Skeletal muscle tissue (tissue), 3 donors: ENCODE measurements at regions not wholly inside any gene's neighbourhood (a gene's known extent, or its start where the extent isn't known, plus 50 kb on each side); places are given as distances from the start of the nearest gene placed in this dataset.

ENCODE experiments used
- H3K27ac ChIP-seq: one replicate; pipeline ENCODE4 v1.7.0; 2013; ENCODE audit warnings: mild to moderate bottlenecking, low read depth, low read length, inconsistent platforms
- H3K27me3 ChIP-seq, 3 donors: one replicate each; pipeline ENCODE4 v1.7.0; 2013; ENCODE audit warnings: low read length in 3 of 3; ENCODE audit not compliant: control insufficient read depth in 3 of 3, insufficient read depth in 3 of 3
- H3K36me3 ChIP-seq, 3 donors: one replicate each; pipeline ENCODE4 v1.7.0; 2013; ENCODE audit warnings: low read length in 3 of 3; ENCODE audit not compliant: control insufficient read depth in 3 of 3, insufficient read depth in 3 of 3
- H3K4me1 ChIP-seq, 3 donors: one replicate each; pipeline ENCODE4 v1.7.0; 2013; ENCODE audit warnings: low read length in 3 of 3, mild to moderate bottlenecking in 3 of 3; ENCODE audit not compliant: control insufficient read depth in 3 of 3, insufficient read depth in 3 of 3
- H3K4me3 ChIP-seq, 3 donors: one replicate each; pipeline ENCODE4 v1.7.0; 2013; ENCODE audit warnings: low read length in 3 of 3
- H3K9ac ChIP-seq, 3 donors: one replicate each; pipeline ENCODE4 v1.7.0; 2013; ENCODE audit warnings: low read length in 3 of 3, mild to moderate bottlenecking in 3 of 3, moderate library complexity in 2 of 3, low read depth in 1 of 3
- H3K9me3 ChIP-seq, 3 donors: one replicate each; pipeline ENCODE4 v1.7.0; 2013; ENCODE audit warnings: low read length in 3 of 3; ENCODE audit not compliant: control insufficient read depth in 3 of 3
- donor health status: Osteomylitis.

- H3K27me3 ChIP-seq, result no peaks in the 10 kb centered on the region
- peaks cover 0 to 7% (median 5%) of the 10 kb centered on the region in 3 donors for H3K4me1 ChIP-seq
- no peaks in the 10 kb centered on the region for H3K9me3 ChIP-seq
- peaks cover 17 to 50% (median 42%) of the 10 kb centered on the region in 3 donors for H3K36me3 ChIP-seq
- no peak overlapping the region for H3K27ac ChIP-seq
- no peak overlapping the region for H3K9ac ChIP-seq
- no peak overlapping the region for H3K4me3 ChIP-seq
Measured at GRCh38 chr15:62803856-62804400, 238.6 kb upstream of the TPM1 start.

- Histone ChIP-seq H3K4me3 (no peak overlapping the region), H3K4me1 (no peaks in the 10 kb centered on the region), H3K36me3 (peaks cover 25 to 54% (median 47%) of the 10 kb centered on the region in 3 donors), H3K9me3 (no peaks in the 10 kb centered on the region), H3K9ac (no peak overlapping the region), H3K27ac (no peak overlapping the region), H3K27me3 (no peaks in the 10 kb centered on the region)
Measured at GRCh38 chr15:62805502-62805901, 237.0 kb upstream of the TPM1 start.

DNA sequence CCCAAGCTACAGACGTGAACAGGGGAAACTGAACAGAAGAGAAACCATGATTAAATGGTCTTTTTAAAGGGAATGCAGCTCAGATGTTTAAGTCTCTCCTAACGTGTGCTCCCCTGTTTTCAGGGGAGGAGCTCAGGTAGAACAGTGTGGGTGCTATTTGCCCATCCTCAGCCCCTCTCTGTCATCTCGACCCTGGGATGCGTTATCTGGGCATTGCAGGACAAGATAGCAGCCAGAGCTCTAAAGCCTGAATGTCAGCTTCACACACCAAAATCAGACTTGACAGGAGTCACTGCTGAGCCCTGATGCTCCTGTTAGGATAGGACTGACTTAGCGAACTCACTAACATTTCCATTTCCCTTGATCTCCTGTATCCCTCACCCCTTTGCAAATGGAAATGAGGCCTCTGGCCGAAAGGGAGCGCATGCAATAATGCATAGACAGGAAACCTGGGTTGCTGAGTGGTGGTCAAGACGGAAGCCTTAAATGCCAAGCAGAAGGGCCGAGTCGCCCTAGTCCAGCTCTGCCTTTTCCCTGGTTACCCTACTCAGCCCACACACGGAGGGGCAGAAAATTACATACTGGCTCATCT, 234.9 kb upstream of the TPM1 start:
- Histone ChIP-seq H3K36me3 (peaks cover 27 to 57% (median 41%) of the 10 kb centered on the region in 3 donors), H3K9ac (no peak overlapping the region), H3K4me1 (no peaks in the 10 kb centered on the region), H3K27me3 (no peaks in the 10 kb centered on the region), H3K9me3 (no peaks in the 10 kb centered on the region), H3K27ac (no peak overlapping the region), H3K4me3 (no peak overlapping the region)

- peaks cover 27 to 54% (median 41%) of the 10 kb centered on the region in 3 donors for H3K36me3 ChIP-seq
Measured at GRCh38 chr15:62809115-62809967, 233.2 kb upstream of the TPM1 start.

DNA sequence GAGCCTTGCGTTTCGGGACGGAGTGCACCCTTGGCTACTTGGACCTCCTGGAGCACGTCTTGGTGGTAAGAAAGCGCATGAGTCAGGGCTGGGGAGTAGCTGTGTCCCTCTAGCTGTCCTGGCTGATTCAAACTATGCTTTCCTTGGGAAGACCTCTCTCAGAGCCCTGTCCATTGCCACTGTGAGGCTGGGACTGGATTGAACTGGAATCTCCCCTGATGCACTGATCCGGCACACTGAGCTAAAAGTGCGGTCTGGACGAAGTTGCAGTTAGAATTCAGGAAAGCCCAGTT, 232.6 kb upstream of the TPM1 start:
- Histone ChIP-seq H3K9ac (no peak overlapping the region), H3K36me3 (peaks cover 25 to 49% (median 41%) of the 10 kb centered on the region in 3 donors), H3K4me3 (no peak overlapping the region), H3K27ac (no peak overlapping the region), H3K27me3 (no peaks in the 10 kb centered on the region), H3K4me1 (no peaks in the 10 kb centered on the region), H3K9me3 (no peaks in the 10 kb centered on the region)

More at GRCh38 chr15:62809115-62809967, 233.2 kb upstream of the TPM1 start:
- Histone ChIP-seq H3K9me3 (no peaks in the 10 kb centered on the region), H3K4me3 (no peak overlapping the region), H3K9ac (no peak overlapping the region), H3K27ac (no peak overlapping the region), H3K27me3 (no peaks in the 10 kb centered on the region), H3K4me1 (no peaks in the 10 kb centered on the region)

DNA sequence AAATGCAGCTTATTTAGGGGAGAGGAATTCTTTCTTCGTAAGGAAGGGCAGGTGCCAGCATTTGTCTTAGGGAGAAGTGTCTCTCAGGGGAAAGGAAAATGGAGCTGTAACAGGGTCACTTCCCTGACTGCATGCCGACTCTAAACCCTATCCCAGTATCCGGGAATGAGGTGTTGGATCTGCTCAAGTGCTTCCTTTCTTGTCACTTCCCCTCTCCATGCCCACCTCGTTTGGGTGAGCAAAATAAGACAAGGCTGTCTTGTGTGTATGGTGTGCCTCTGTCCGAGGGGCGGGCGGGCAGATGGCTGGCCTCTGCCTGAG, 230.1 kb upstream of the TPM1 start:
- H3K27me3 ChIP-seq, result no peaks in the 10 kb centered on the region
- H3K27ac ChIP-seq, result no peak overlapping the region
- no peaks in the 10 kb centered on the region for H3K9me3 ChIP-seq
- H3K4me3 ChIP-seq, result no peak overlapping the region
- H3K4me1 ChIP-seq, result peaks cover 5 to 13% (median 10%) of the 10 kb centered on the region in 3 donors
- no peak overlapping the region for H3K9ac ChIP-seq
- peaks cover 12 to 26% (median 20%) of the 10 kb centered on the region in 3 donors for H3K36me3 ChIP-seq

DNA sequence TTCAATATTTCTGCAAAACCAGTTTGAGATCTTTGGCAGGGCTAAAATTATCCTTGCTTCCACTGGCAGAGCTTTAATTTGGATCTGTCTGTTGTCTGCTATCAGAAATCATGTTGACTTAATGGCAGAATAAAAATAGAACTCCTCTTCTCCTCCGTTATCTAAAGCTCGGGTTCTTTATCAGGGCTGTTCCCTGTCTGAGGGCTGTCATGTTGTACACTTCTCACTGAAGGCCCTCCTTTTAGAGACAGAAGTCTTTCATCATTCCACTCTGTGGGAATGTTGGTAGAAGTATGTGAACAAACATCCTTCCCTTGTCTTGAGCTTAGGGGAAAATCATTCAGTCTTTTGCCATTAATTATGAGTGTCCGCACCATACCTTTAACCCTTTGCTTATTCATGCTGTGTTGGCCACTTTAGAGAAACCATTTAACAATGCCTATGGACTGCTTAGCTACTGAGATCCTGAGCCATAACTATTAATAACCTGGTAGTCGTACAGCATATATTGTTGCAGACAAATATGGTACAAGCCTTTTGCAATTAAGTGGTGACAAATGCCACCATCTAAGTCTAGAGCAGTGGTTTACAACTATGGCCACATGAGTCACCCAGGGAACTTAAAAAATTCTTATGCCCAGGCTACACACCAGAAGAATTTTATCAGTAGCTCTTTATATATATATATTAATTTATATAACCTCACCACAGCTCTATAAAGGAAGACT, 226.0 kb upstream of the TPM1 start:
- Histone ChIP-seq H3K4me1 (peaks cover 5 to 13% (median 10%) of the 10 kb centered on the region in 3 donors), H3K9me3 (no peaks in the 10 kb centered on the region), H3K4me3 (peak overlapping the region in 1 of 3 donors; percentile 23), H3K27ac (peak overlapping the region; percentile 63), H3K27me3 (no peaks in the 10 kb centered on the region), H3K36me3 (peaks cover 2 to 15% (median 5%) of the 10 kb centered on the region in 3 donors), H3K9ac (peak overlapping the region in 1 of 3 donors; percentile 32)

DNA sequence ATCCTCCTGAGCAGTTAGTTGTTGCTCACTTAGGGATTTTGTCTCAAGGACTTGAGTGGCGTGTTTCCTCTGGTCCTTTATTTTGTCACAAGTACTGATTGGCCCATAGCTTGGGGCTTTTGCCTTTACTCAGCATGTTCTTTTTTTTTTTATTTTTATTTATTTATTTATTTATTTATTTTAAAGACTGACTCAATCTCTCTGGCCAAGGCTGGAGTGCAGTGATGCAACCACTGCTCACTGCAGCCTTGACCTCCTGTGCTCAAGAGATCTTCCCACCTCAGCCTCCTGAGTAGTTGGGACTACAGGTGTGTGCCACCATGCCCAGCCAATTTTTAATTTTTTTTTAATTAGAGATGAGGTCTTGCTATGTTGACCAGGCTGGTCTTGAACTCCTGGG, 223.9 kb upstream of the TPM1 start:
- H3K4me1 ChIP-seq, result peaks cover 5 to 13% (median 10%) of the 10 kb centered on the region in 3 donors
- no peaks in the 10 kb centered on the region for H3K9me3 ChIP-seq
- no peak overlapping the region for H3K27ac ChIP-seq
- no peaks in the 10 kb centered on the region for H3K27me3 ChIP-seq
- peaks cover 2 to 21% (median 5%) of the 10 kb centered on the region in 3 donors for H3K36me3 ChIP-seq
- H3K9ac ChIP-seq, result no peak overlapping the region
- H3K4me3 ChIP-seq, result no peak overlapping the region

DNA sequence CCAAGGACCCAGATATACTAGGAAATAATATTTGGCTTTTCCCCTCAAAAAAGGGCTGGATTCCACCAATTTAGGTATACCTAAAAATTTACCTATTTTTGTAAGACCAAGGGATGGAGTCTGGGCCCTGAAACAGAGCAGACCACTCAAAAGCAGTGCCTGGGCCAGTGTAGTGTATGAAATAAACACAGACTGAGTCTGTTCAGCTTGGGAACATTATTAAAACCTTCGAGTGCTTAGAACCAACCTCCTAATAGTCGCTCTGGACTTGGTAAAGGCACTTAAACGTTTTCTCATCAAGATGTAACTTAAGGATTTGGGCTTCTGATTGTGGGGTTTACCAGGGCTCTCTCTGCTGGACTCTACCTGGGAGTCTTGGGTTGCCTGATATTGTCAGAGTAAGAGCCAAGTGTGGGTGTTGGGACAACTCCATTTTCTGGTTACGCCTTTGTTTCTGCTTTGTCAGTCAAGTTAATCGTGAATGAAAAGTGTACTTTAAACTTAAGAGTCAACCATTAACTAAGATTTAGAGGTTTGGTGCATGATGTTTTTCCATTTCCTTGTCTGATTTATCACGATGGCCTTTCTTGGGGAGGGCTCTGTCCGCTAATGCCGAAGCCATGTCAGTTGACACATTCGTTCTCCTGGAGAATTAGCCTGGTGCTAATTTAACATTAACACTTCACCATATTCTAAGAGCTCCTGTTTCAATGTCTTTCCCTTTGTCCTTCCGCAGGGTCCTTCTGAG, 221.0 kb upstream of the TPM1 start:
- Histone ChIP-seq H3K4me3 (no peak overlapping the region), H3K4me1 (peaks cover under 1 to 4% (median under 1%) of the 10 kb centered on the region in 3 donors), H3K9me3 (no peaks in the 10 kb centered on the region), H3K27me3 (no peaks in the 10 kb centered on the region), H3K27ac (no peak overlapping the region), H3K36me3 (peaks cover 2 to 23% (median 5%) of the 10 kb centered on the region in 3 donors), H3K9ac (no peak overlapping the region)
